HCT116 (cell line): ENCODE measurements at regions not wholly inside any gene's neighbourhood (a gene's known extent, or its start where the extent isn't known, plus 50 kb on each side); places are given as distances from the start of the nearest gene placed in this dataset.

Source experiments
- ATAC-seq: fragments of 200-7000 bp; cut with Tn5 transposase; 2 replicates; pipeline ENCODE4 v1.9.1; 2020; ENCODE audit warnings: mild to moderate bottlenecking, moderate library complexity
- BruUV-seq: library from RNA; stranded (reverse); fragments of 400-500 nt; replicated peaks from 2 replicates; lab custom pipeline; 2021; lab: Mats Ljungman, UMichigan
- CTCF ChIA-PET: fragments of 300-600 bp; sonication (Branson Sonifier 250); formaldehyde crosslinking; loops from one replicate; lab custom pipeline; 2021; ENCODE audit warnings: antibody characterized with exemption; lab: Charles Lee
- POLR2A ChIA-PET: fragments of 300-600, 350-600 bp; sonication (Branson Sonifier 250); formaldehyde crosslinking; loops from one replicate; lab custom pipeline; 2021; ENCODE audit warnings: antibody characterized with exemption; lab: Charles Lee
- RAD21 ChIA-PET, 2 experiments: fragments of 300-600 bp; sonication (Branson Sonifier 250); formaldehyde crosslinking; loops; one replicate each; lab custom pipeline; 2023; ENCODE audit warnings: low total read pairs in 2 of 2; ENCODE audit not compliant: uncharacterized antibody in 2 of 2, unreplicated experiment in 2 of 2, low non-redundant PET in 1 of 2; lab: Charles Lee
- DNase-seq: peaks from one replicate; pipeline ENCODE4 v3.0.0-alpha.2; 2010; ENCODE audit warnings: low read depth, low spot score
- H2AFZ ChIP-seq: fragments of 200-600 bp; shearing (Covaris generic), sonication (generic); 2 replicates; pipeline ENCODE4 v1.6.1; 2017; ENCODE audit warnings: low read depth, mixed run types, mixed read lengths, antibody characterized with exemption, low read length; ENCODE audit not compliant: poor library complexity, severe bottlenecking
- H3K27ac ChIP-seq: 2 replicates; pipeline ENCODE4 v1.5.1; 2012; ENCODE audit warnings: low read depth, low read length
- H3K27me3 ChIP-seq: fragments of 200-600 bp; sonication (generic); 2 replicates; pipeline ENCODE4 v1.6.1; 2016; ENCODE audit warnings: mixed run types, low read length, mixed read lengths; ENCODE audit not compliant: insufficient read depth
- H3K36me3 ChIP-seq, 2 experiments: fragments of 200-500 bp in 1 of 2; fragments of 200-600 bp in 1 of 2; sonication (Bioruptor generic) in 1 of 2; sonication (generic) in 1 of 2; 2 replicates each; pipeline versions ENCODE4 v1.5.1 to v1.6.1; 2014 to 2016; ENCODE audit warnings: low read length in 2 of 2, inconsistent platforms in 1 of 2, mixed read lengths in 1 of 2, mixed run types in 1 of 2; ENCODE audit not compliant: insufficient read depth in 2 of 2, control insufficient read depth in 1 of 2
- H3K4me1 ChIP-seq, 2 experiments: fragments of 200-600 bp in 1 of 2; sonication (generic) in 1 of 2; 2 replicates each; pipeline versions ENCODE4 v1.5.1 to v1.6.1; 2012 to 2017; ENCODE audit warnings: low read length in 2 of 2, inconsistent platforms in 1 of 2, mild to moderate bottlenecking in 1 of 2, mixed read lengths in 1 of 2, mixed run types in 1 of 2, moderate library complexity in 1 of 2; ENCODE audit not compliant: insufficient read depth in 2 of 2, control insufficient read depth in 1 of 2
- H3K4me2 ChIP-seq: fragments of 200-600 bp; sonication (generic); 2 replicates; pipeline ENCODE4 v1.6.1; 2017; ENCODE audit warnings: mixed run types, low read length, mixed read lengths
- H3K4me3 ChIP-seq, 2 experiments: fragments of 200-600 bp in 1 of 2; sonication (generic) in 1 of 2; replicated peaks in 1 of 2; 2 replicates each; pipeline ENCODE4 v1.5.1; 2011 to 2016; ENCODE audit warnings: low read length in 2 of 2, control low read depth in 1 of 2, low read depth in 1 of 2, mild to moderate bottlenecking in 1 of 2, mixed read lengths in 1 of 2, mixed run types in 1 of 2
- H3K79me2 ChIP-seq: fragments of 200-600 bp; sonication (generic); 2 replicates; pipeline ENCODE4 v1.6.1; 2017; ENCODE audit warnings: mild to moderate bottlenecking, mixed run types, low read length, moderate library complexity, mixed read lengths; ENCODE audit not compliant: insufficient read depth
- H3K9ac ChIP-seq: fragments of 200-600 bp; sonication (generic); 2 replicates; pipeline ENCODE4 v1.6.1; 2016; ENCODE audit warnings: low read length, mixed read lengths
- H3K9me2 ChIP-seq: fragments of 200-600 bp; sonication (generic), shearing (Covaris generic); 2 replicates; pipeline ENCODE4 v1.6.1; 2017; ENCODE audit warnings: mixed run types, mild to moderate bottlenecking, moderate library complexity; ENCODE audit not compliant: insufficient read depth
- H3K9me3 ChIP-seq, 2 experiments: fragments of 200-500 bp in 1 of 2; fragments of 200-600 bp in 1 of 2; sonication (Bioruptor generic) in 1 of 2; sonication (generic) in 1 of 2; 2 replicates each; pipeline ENCODE4 v1.6.1; 2014 to 2017; ENCODE audit warnings: low read length in 2 of 2, mixed read lengths in 2 of 2, inconsistent platforms in 1 of 2, low read depth in 1 of 2, mild to moderate bottlenecking in 1 of 2, mixed run types in 1 of 2, moderate library complexity in 1 of 2; ENCODE audit not compliant: control insufficient read depth in 1 of 2, insufficient read depth in 1 of 2
- H4K20me1 ChIP-seq: fragments of 200-600 bp; sonication (generic), shearing (Covaris generic); 2 replicates; pipeline ENCODE4 v1.6.1; 2017; ENCODE audit warnings: mixed run types, mild to moderate bottlenecking, moderate library complexity; ENCODE audit not compliant: insufficient read depth
- ATF3 ChIP-seq: IDR thresholded peaks from 2 replicates; pipeline ENCODE4 v1.6.1; 2012
- CEBPB ChIP-seq: IDR thresholded peaks from 2 replicates; pipeline ENCODE4 v1.6.1; 2012; ENCODE audit warnings: low read depth
- EGR1 ChIP-seq: IDR thresholded peaks from 2 replicates; pipeline ENCODE4 v1.6.1; 2012; ENCODE audit warnings: low read depth
- EZH2phosphoT487 ChIP-seq: fragments of 200-600 bp; IDR thresholded peaks from 2 replicates; pipeline ENCODE4 v1.6.1; 2018; ENCODE audit warnings: antibody characterized with exemption, borderline replicate concordance
- FOSL1 ChIP-seq: IDR thresholded peaks from 2 replicates; pipeline ENCODE4 v1.6.1; 2012; ENCODE audit warnings: low read depth
- JUND ChIP-seq: IDR thresholded peaks from 2 replicates; pipeline ENCODE4 v1.6.1; 2012
- POLR2A ChIP-seq: IDR thresholded peaks from 2 replicates; pipeline ENCODE4 v1.7.0; 2011; ENCODE audit warnings: borderline replicate concordance; ENCODE audit not compliant: insufficient read depth, insufficient read length; ENCODE audit errors: extremely low read depth
- SP1 ChIP-seq: IDR thresholded peaks from 2 replicates; pipeline ENCODE4 v1.6.1; 2012; ENCODE audit warnings: low read depth
- ZBTB33 ChIP-seq: IDR thresholded peaks from 2 replicates; pipeline ENCODE4 v1.6.1; 2011; ENCODE audit warnings: mild to moderate bottlenecking, low read length, moderate library complexity; ENCODE audit not compliant: insufficient replicate concordance; ENCODE audit errors: extremely low read depth
- intact Hi-C: fragments of 100-400 bp; cut with micrococcal nuclease; formaldehyde crosslinking; loops from 2 replicates; pipeline ENCODE4 v1.10.0; 2022

- Histone ChIP-seq H3K36me3 (no peaks in the 10 kb centered on the region), H4K20me1 (no peaks in the 10 kb centered on the region), H3K9me3 (no peaks in the 10 kb centered on the region), H3K4me1 (no peaks in the 10 kb centered on the region), H3K27ac (no peak overlapping the region), H3K79me2 (no peaks in the 10 kb centered on the region), H3K4me2 (no peak overlapping the region), H3K4me3 (no peak overlapping the region), H3K9ac (no peak overlapping the region), H2AFZ (peak overlapping the region; percentile 2), H3K27me3 (no peaks in the 10 kb centered on the region), H3K9me2 (no peaks in the 10 kb centered on the region)
- ATAC-seq (no peak), DNase-seq (no peak)
- BruUV-seq = no TSS peak
- intact Hi-C loops = no loop called here
- CTCF ChIA-PET = no interaction called here
- RAD21 ChIA-PET = no interaction called here
- POLR2A ChIA-PET = no interaction called here
- no peak for TF ChIP-seq SP1
- TF ChIP-seq EGR1 = no peak
- peak; percentile 64 for TF ChIP-seq CEBPB
- TF ChIP-seq ATF3 = no peak
- no peak for TF ChIP-seq JUND
- TF ChIP-seq FOSL1 = no peak
- TF ChIP-seq EZH2phosphoT487 = no peak
Observed at GRCh38 chr4:129583868-129584267, 487.9 kb downstream of the C4orf33 start.

- ATAC-seq = no peak
- CTCF ChIA-PET = no interaction called here
- no TSS peak for BruUV-seq
Observed at GRCh38 chr4:129598582-129598981, 502.6 kb downstream of the C4orf33 start.

More at GRCh38 chr4:129598582-129598981, 502.6 kb downstream of the C4orf33 start:
- Histone ChIP-seq H3K27ac (no peak overlapping the region), H3K4me1 (no peaks in the 10 kb centered on the region), H3K9ac (no peak overlapping the region), H3K79me2 (no peaks in the 10 kb centered on the region), H3K36me3 (no peaks in the 10 kb centered on the region), H4K20me1 (no peaks in the 10 kb centered on the region), H3K9me3 (no peaks in the 10 kb centered on the region), H3K4me2 (no peak overlapping the region), H3K4me3 (no peak overlapping the region), H2AFZ (no peak overlapping the region), H3K27me3 (no peaks in the 10 kb centered on the region), H3K9me2 (no peaks in the 10 kb centered on the region)
- intact Hi-C loops = no loop called here
- RAD21 ChIA-PET = no interaction called here
- no peak for TF ChIP-seq POLR2A
- no peak for TF ChIP-seq EZH2phosphoT487
- no peak for TF ChIP-seq ZBTB33
- no peak for TF ChIP-seq ATF3
- POLR2A ChIA-PET = no interaction called here
- no peak for DNase-seq
